ENCODE measurements at regions not wholly inside any gene's neighbourhood (a gene's known extent, or its start where the extent isn't known, plus 50 kb on each side); places are given as distances from the start of the nearest gene placed in this dataset.

DNA sequence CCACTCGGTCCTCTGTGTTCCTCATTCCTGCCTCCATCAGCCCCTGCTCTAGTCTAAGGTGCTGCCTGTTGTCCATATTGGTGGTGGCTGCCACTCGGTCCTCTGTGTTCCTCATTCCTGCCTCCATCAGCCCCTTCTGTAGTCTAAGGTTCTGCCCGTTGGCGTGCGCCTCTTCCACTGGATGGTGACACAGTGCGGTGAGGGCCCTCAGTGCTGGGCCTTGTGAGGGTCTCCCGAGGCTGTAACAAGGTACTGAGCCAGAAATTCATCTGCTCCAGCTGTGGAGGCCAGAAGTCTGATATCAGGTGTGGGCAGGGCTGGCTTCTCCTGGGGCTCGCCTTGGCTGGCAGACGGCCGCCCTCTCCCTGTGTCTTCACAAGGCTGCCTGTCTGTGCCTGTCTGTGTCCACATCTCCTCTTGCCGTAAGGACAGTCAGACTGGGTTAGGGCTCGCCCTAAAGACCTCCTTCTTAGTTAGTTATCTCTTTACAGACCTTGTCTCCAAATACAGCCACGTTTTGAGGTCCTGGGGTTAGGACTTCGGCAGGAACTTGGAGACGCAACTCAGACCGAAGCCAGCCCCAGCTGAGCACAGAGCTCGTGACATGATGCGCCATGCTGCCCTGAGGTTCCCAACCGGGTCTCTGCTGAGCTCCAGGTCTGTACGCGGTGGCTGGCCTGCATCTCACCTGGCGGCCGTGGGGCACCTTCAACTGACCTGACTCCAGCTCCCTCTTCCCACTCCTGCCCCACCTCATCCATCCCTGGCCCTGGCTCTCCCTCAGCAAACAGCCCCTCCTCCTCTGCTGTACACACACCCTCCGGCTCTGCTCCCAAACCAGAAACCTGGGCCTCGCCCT is 181.4 kb upstream of the SHH start:
- intact Hi-C loops (cut with DNase I; ENCODE audit: low total_unique reads): no loop called here
- Histone ChIP-seq H3K9me3 (peaks cover 0 to 10% of the 10 kb centered on the region in 2 donors), H3K4me3 (no peak overlapping the region), H3K4me1 (no peaks in the 10 kb centered on the region), H3K36me3 (no peaks in the 10 kb centered on the region), H3K27ac (no peak overlapping the region), H3K27me3 (peaks cover 0 to 15% of the 10 kb centered on the region in 2 donors)
- no peak for TF ChIP-seq POLR2A (IDR thresholded peaks at IDR 0.05)
- no peak for TF ChIP-seq POLR2AphosphoS5 (IDR thresholded peaks at IDR 0.05)
- TF ChIP-seq, protein P1, sequence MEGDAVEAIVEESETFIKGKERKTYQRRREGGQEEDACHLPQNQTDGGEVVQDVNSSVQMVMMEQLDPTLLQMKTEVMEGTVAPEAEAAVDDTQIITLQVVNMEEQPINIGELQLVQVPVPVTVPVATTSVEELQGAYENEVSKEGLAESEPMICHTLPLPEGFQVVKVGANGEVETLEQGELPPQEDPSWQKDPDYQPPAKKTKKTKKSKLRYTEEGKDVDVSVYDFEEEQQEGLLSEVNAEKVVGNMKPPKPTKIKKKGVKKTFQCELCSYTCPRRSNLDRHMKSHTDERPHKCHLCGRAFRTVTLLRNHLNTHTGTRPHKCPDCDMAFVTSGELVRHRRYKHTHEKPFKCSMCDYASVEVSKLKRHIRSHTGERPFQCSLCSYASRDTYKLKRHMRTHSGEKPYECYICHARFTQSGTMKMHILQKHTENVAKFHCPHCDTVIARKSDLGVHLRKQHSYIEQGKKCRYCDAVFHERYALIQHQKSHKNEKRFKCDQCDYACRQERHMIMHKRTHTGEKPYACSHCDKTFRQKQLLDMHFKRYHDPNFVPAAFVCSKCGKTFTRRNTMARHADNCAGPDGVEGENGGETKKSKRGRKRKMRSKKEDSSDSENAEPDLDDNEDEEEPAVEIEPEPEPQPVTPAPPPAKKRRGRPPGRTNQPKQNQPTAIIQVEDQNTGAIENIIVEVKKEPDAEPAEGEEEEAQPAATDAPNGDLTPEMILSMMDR (IDR thresholded peaks at IDR 0.05): no peak
- DNase-seq (ENCODE audit: low spot score in 2 of 2): peak in 1 of 2 donors; percentile 50

DNA sequence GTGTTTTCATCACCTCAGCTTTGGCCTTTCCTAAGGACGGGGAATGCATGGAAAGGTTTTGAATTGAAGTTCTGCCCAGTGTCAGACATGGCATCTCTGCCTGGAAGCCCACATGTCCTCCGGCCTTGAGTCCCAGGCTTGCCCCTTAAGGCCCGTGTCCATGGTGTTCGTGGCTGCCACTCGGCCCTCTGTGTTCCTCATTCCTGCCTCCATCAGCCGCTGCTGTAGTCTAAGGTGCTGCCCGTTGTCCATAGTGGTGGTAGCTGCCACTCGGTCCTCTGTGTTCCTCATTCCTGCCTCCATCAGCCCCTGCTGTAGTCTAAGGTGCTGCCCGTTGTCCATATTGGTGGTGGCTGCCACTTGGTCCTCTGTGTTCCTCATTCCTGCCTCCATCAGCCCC is 180.7 kb upstream of the SHH start:
- intact Hi-C loops (cut with DNase I; ENCODE audit: low total_unique reads): no loop called here
- TF ChIP-seq POLR2A (IDR thresholded peaks at IDR 0.05): no peak
- no peak for TF ChIP-seq POLR2AphosphoS5 (IDR thresholded peaks at IDR 0.05)
- TF ChIP-seq, protein P1 (IDR thresholded peaks at IDR 0.05): no peak
- Histone ChIP-seq H3K9me3 (peaks cover 0 to 10% of the 10 kb centered on the region in 2 donors), H3K4me1 (no peaks in the 10 kb centered on the region), H3K4me3 (no peak overlapping the region), H3K27ac (no peak overlapping the region), H3K36me3 (no peaks in the 10 kb centered on the region), H3K27me3 (peaks cover 0 to 8% of the 10 kb centered on the region in 2 donors)
- no peak for DNase-seq (ENCODE audit: low spot score in 2 of 2)

DNA sequence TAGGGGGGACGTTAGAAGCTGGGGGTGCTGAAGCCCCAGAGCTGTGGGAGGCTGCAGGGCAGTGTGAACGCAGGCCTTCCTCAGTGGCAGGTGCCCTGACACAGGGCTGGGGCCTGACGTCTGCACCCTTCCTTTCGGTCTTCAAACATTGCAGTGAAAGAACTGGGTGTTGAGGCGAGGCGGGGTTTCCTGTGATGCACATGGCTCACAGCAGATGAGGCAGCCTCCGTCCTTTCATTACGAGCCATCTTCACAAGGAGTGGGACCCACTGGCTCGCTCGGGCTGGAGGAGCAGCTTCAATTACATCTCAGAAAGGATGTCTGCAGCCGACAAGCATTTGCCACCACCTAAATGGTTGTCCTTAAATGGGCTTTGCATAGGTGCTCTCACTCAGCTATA is 180.3 kb upstream of the SHH start:
- intact Hi-C loops (cut with DNase I; ENCODE audit: low total_unique reads): no loop called here
- H3K4me1 ChIP-seq: no peaks in the 10 kb centered on the region
- no peak overlapping the region for H3K27ac ChIP-seq
- H3K9me3 ChIP-seq: peaks cover 0 to 10% of the 10 kb centered on the region in 2 donors
- H3K36me3 ChIP-seq: no peaks in the 10 kb centered on the region
- H3K27me3 ChIP-seq: peaks cover 0 to 5% of the 10 kb centered on the region in 2 donors
- H3K4me3 ChIP-seq: no peak overlapping the region
- TF ChIP-seq POLR2A (IDR thresholded peaks at IDR 0.05) (no peak), POLR2AphosphoS5 (IDR thresholded peaks at IDR 0.05) (no peak)
- TF ChIP-seq, protein P1 (IDR thresholded peaks at IDR 0.05): no peak
- DNase-seq (ENCODE audit: low spot score in 2 of 2): no peak

DNA sequence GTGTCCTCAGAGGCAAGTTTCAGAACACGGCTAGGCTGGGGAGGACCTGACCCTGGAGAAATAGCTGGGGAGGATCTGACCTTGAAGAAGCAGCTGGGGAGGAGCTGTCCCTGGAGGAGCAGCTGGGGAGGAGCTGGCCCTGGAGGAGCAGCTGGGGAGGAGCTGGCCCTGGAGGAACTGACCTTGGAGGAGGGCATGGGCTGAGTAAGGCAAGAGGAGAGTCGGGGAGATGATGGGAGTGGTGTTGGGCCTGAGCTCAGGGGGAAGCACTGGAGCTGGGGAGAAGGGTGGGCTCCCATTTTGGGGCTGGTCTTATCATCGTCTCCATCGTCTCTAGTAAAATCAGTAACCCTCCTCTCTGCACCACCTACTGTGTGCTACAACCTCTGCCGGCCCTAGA is 179.8 kb upstream of the SHH start:
- Histone ChIP-seq H3K27ac (no peak overlapping the region), H3K4me3 (no peak overlapping the region), H3K4me1 (no peaks in the 10 kb centered on the region), H3K27me3 (peaks cover 0 to under 1% of the 10 kb centered on the region in 2 donors), H3K9me3 (peaks cover 0 to 10% of the 10 kb centered on the region in 2 donors), H3K36me3 (no peaks in the 10 kb centered on the region)
- DNase-seq (ENCODE audit: low spot score in 2 of 2): no peak
- intact Hi-C loops (cut with DNase I; ENCODE audit: low total_unique reads): no loop called here
- TF ChIP-seq, protein P1 (IDR thresholded peaks at IDR 0.05): no peak
- no peak for TF ChIP-seq POLR2A (IDR thresholded peaks at IDR 0.05)
- TF ChIP-seq POLR2AphosphoS5 (IDR thresholded peaks at IDR 0.05): no peak

DNA sequence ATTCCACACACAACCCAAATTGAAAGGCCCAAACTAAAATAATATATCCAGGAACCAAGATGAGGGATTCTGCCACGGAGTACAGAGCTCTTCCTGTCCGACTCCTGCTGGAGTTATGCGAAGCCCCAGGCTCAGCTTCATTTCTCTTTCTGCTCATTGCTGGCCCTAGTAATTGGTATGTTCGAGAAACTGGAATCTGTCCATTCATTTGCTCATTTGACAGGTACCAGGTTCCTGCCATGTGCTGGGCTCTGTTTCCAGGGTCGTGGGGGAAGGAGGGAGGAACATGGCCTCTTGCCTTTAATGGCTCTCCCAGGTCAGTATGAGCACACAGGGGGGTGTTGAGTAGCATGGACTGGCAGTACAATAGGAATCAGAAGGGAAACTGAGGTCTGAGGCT is 179.2 kb upstream of the SHH start:
- no peak overlapping the region for H3K27ac ChIP-seq
- no peak overlapping the region for H3K4me3 ChIP-seq
- H3K9me3 ChIP-seq: peaks cover 0 to 10% of the 10 kb centered on the region in 2 donors
- no peak for DNase-seq (ENCODE audit: low spot score in 2 of 2)
- H3K36me3 ChIP-seq: no peaks in the 10 kb centered on the region
- no peaks in the 10 kb centered on the region for H3K4me1 ChIP-seq
- intact Hi-C loops (cut with DNase I; ENCODE audit: low total_unique reads): no loop called here
- TF ChIP-seq, protein P1 (IDR thresholded peaks at IDR 0.05): no peak
- TF ChIP-seq POLR2A (IDR thresholded peaks at IDR 0.05) (no peak), POLR2AphosphoS5 (IDR thresholded peaks at IDR 0.05) (no peak)
- H3K27me3 ChIP-seq: no peaks in the 10 kb centered on the region

Data from breast epithelium (tissue), 4 donors.